HG03571 (cell line): ENCODE measurements at regions not wholly inside any gene's neighbourhood (a gene's known extent, or its start where the extent isn't known, plus 50 kb on each side); places are given as distances from the start of the nearest gene placed in this dataset.

Experiments used
- ATAC-seq: cut with Tn5 transposase; IDR thresholded peaks from one replicate; pipeline ENCODE4 v1.9.1; 2021; ENCODE audit not compliant: unreplicated experiment

- ATAC-seq: no peak
Observed at GRCh38 chr6:122308074-122308473, 91.4 kb upstream of the HSF2 start.

- no peak for ATAC-seq
Observed at GRCh38 chr6:122315842-122316241, 83.6 kb upstream of the HSF2 start.

DNA sequence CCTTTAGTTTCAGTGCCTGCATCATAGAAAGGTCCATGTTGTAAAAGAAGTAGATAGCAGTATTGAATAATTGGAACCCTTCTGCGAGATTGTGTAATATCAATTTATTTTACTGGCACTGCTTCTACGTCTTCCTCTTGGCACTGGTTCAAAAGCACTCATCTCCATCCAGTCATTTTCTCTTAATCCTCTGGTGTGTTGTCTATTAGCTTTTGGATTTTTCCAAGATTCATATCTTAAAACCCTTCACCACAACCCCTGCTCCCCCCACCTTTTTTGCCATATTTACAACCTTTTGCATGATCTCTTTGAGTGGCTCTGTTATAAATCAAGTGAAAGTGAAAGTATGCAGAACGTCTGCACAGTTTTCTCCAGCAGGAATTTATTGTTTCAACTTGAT lies 76.6 kb upstream of the HSF2 start:
- no peak for ATAC-seq

GRCh38 chr6:122323361-122323760 lies 76.1 kb upstream of the HSF2 start:
- no peak for ATAC-seq

- no peak for ATAC-seq
Observed at GRCh38 chr6:122330315-122330714, 69.1 kb upstream of the HSF2 start.

DNA sequence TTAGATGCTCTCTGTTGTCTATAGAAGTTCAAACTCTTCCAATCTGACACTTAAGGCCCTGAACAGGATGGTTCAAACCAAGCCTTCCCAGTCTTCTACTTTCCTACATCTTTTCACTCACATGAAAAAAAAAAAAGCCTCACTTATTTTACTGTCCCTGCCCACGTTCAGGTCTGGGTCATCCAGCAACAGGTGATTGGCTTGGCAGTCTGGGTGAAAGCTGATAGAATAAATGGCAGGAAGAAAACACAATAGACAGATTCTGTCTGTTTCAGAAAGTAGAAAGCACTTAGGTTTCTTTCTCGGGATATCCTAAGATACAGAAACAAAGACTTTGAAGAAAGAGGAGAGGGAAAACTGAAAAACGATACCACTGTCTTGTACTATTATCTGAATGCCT lies 61.8 kb upstream of the HSF2 start:
- ATAC-seq: no peak

GRCh38 chr6:122339661-122340060 lies 59.8 kb upstream of the HSF2 start:
- no peak for ATAC-seq

GRCh38 chr6:122347280-122347679 lies 52.2 kb upstream of the HSF2 start:
- ATAC-seq: no peak

DNA sequence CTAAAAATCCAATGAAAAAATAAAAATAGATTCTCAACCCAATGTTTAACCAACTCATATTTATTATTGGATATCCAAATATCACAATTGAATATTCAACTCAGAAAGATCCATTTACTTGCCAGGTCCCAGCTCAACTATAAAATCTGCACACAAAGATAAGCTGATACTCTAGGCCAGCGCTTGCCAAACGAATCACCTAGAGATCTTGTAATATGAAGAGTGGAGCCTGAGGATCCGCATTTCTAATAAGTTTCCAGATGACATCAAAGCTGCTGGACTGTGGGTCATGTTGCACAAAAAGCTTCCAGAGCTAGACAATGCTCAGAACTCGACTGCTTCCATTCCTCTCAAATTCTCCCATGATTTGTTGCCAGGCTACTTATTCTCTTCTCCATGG lies 51.7 kb upstream of the HSF2 start:
- no peak for ATAC-seq
